ENCODE measurements at regions not wholly inside any gene's neighbourhood (a gene's known extent, or its start where the extent isn't known, plus 50 kb on each side); places are given as distances from the start of the nearest gene placed in this dataset.

- no peak for TF ChIP-seq CTCF (conservative IDR thresholded peaks at IDR 0.05; ENCODE audit: low read length)
- TF ChIP-seq EZH2phosphoT487 (IDR thresholded peaks at IDR 0.05; ENCODE audit: borderline replicate concordance), result no peak
- H3K9me3 ChIP-seq (ENCODE audit: insufficient read depth, low read depth, low read length), result peaks cover 19% of the 10 kb centered on the region; the same call in 1 of the 2 replicates
- no peaks in the 10 kb centered on the region for H3K27me3 ChIP-seq (ENCODE audit: insufficient read depth, low read length, poor library complexity, severe bottlenecking)
- no peaks in the 10 kb centered on the region for H3K36me3 ChIP-seq (ENCODE audit: insufficient read depth, low read length)
- H2AFZ ChIP-seq (ENCODE audit: low read length), result no peak overlapping the region
- H3K9me2 ChIP-seq (replicated peaks; ENCODE audit: low read depth, low read length), result no peaks in the 10 kb centered on the region
- H3K4me1 ChIP-seq (ENCODE audit: insufficient read depth, low read length, poor library complexity, severe bottlenecking), result no peaks in the 10 kb centered on the region
- no peaks in the 10 kb centered on the region for H3F3A ChIP-seq (ENCODE audit: low read depth)
- H3K79me2 ChIP-seq (ENCODE audit: insufficient read depth, low read length), result no peaks in the 10 kb centered on the region
- no peak overlapping the region for H3K4me3 ChIP-seq (ENCODE audit: low read length, poor library complexity, severe bottlenecking)
- H4K20me1 ChIP-seq (ENCODE audit: insufficient read depth, low read length, poor library complexity, severe bottlenecking), result no peaks in the 10 kb centered on the region
- H3K9ac ChIP-seq (ENCODE audit: low read depth, low read length, poor library complexity, severe bottlenecking), result no peak overlapping the region
- H3K4me2 ChIP-seq (ENCODE audit: low read depth, low read length, poor library complexity, severe bottlenecking), result no peak overlapping the region
Measured at GRCh38 chr13:59408738-59409137, 755.0 kb downstream of the DIAPH3 start.

GRCh38 chr13:59409211-59409610, 754.5 kb downstream of the DIAPH3 start:
- peaks cover 19% of the 10 kb centered on the region; the same call in 1 of the 2 replicates for H3K9me3 ChIP-seq (ENCODE audit: insufficient read depth, low read depth, low read length)
- H3K4me2 ChIP-seq (ENCODE audit: low read depth, low read length, poor library complexity, severe bottlenecking), result no peak overlapping the region
- no peaks in the 10 kb centered on the region for H3K36me3 ChIP-seq (ENCODE audit: insufficient read depth, low read length)
- H4K20me1 ChIP-seq (ENCODE audit: insufficient read depth, low read length, poor library complexity, severe bottlenecking), result no peaks in the 10 kb centered on the region
- H2AFZ ChIP-seq (ENCODE audit: low read length), result no peak overlapping the region
- no peaks in the 10 kb centered on the region for H3K4me1 ChIP-seq (ENCODE audit: insufficient read depth, low read length, poor library complexity, severe bottlenecking)
- no peaks in the 10 kb centered on the region for H3F3A ChIP-seq (ENCODE audit: low read depth)
- no peak overlapping the region for H3K4me3 ChIP-seq (ENCODE audit: low read length, poor library complexity, severe bottlenecking)
- H3K27me3 ChIP-seq (ENCODE audit: insufficient read depth, low read length, poor library complexity, severe bottlenecking), result no peaks in the 10 kb centered on the region
- TF ChIP-seq CTCF (conservative IDR thresholded peaks at IDR 0.05; ENCODE audit: low read length), result no peak
- no peak for TF ChIP-seq EZH2phosphoT487 (IDR thresholded peaks at IDR 0.05; ENCODE audit: borderline replicate concordance)
- H3K9me2 ChIP-seq (replicated peaks; ENCODE audit: low read depth, low read length), result no peaks in the 10 kb centered on the region
- no peak overlapping the region for H3K9ac ChIP-seq (ENCODE audit: low read depth, low read length, poor library complexity, severe bottlenecking)
- H3K79me2 ChIP-seq (ENCODE audit: insufficient read depth, low read length), result no peaks in the 10 kb centered on the region

GRCh38 chr13:59409634-59410200, 754.0 kb downstream of the DIAPH3 start:
- Histone ChIP-seq H3K9me2 (replicated peaks; ENCODE audit: low read depth, low read length) (no peaks in the 10 kb centered on the region), H2AFZ (ENCODE audit: low read length) (no peak overlapping the region), H3K4me3 (ENCODE audit: low read length, poor library complexity, severe bottlenecking) (no peak overlapping the region), H3K9me3 (ENCODE audit: insufficient read depth, low read depth, low read length) (peaks cover 19% of the 10 kb centered on the region; the same call in 1 of the 2 replicates), H3F3A (ENCODE audit: low read depth) (no peaks in the 10 kb centered on the region), H3K36me3 (ENCODE audit: insufficient read depth, low read length) (no peaks in the 10 kb centered on the region), H3K27me3 (ENCODE audit: insufficient read depth, low read length, poor library complexity, severe bottlenecking) (no peaks in the 10 kb centered on the region), H3K79me2 (ENCODE audit: insufficient read depth, low read length) (no peaks in the 10 kb centered on the region), H3K4me2 (ENCODE audit: low read depth, low read length, poor library complexity, severe bottlenecking) (no peak overlapping the region), H4K20me1 (ENCODE audit: insufficient read depth, low read length, poor library complexity, severe bottlenecking) (no peaks in the 10 kb centered on the region), H3K9ac (ENCODE audit: low read depth, low read length, poor library complexity, severe bottlenecking) (no peak overlapping the region), H3K4me1 (ENCODE audit: insufficient read depth, low read length, poor library complexity, severe bottlenecking) (no peaks in the 10 kb centered on the region)
- TF ChIP-seq EZH2phosphoT487 (IDR thresholded peaks at IDR 0.05; ENCODE audit: borderline replicate concordance) (no peak), CTCF (conservative IDR thresholded peaks at IDR 0.05; ENCODE audit: low read length) (no peak)
